ENCODE measurements at regions not wholly inside any gene's neighbourhood (a gene's known extent, or its start where the extent isn't known, plus 50 kb on each side); places are given as distances from the start of the nearest gene placed in this dataset.

- Histone ChIP-seq H3K9me3 (ENCODE audit: control insufficient read depth, low read length) (no peaks in the 10 kb centered on the region), H3K27ac (no peak overlapping the region), H3K36me3 (ENCODE audit: control insufficient read depth, insufficient read depth, low read length) (no peaks in the 10 kb centered on the region), H3K4me2 (ENCODE audit: low read length) (no peak overlapping the region), H3K9ac (no peak overlapping the region), H3K27me3 (ENCODE audit: control insufficient read depth, insufficient read depth, low read length) (no peaks in the 10 kb centered on the region), H3K4me1 (no peaks in the 10 kb centered on the region), H2AFZ (no peak overlapping the region), H3K4me3 (ENCODE audit: low read depth, low read length) (no peak overlapping the region), H3K79me2 (no peaks in the 10 kb centered on the region)
- no peak for TF ChIP-seq CTCF (IDR thresholded peaks at IDR 0.05)
Observed at GRCh38 chr11:134486106-134486505, 74.1 kb upstream of the B3GAT1 start.

GRCh38 chr11:134485316-134485715 lies 73.3 kb upstream of the B3GAT1 start:
- Histone ChIP-seq H3K27me3 (ENCODE audit: control insufficient read depth, insufficient read depth, low read length) (no peaks in the 10 kb centered on the region), H3K4me2 (ENCODE audit: low read length) (no peak overlapping the region), H3K4me1 (no peaks in the 10 kb centered on the region), H3K27ac (no peak overlapping the region), H3K36me3 (ENCODE audit: control insufficient read depth, insufficient read depth, low read length) (no peaks in the 10 kb centered on the region), H3K4me3 (ENCODE audit: low read depth, low read length) (no peak overlapping the region), H3K9ac (no peak overlapping the region), H2AFZ (no peak overlapping the region), H3K9me3 (ENCODE audit: control insufficient read depth, low read length) (no peaks in the 10 kb centered on the region), H3K79me2 (no peaks in the 10 kb centered on the region)
- no peak for TF ChIP-seq CTCF (IDR thresholded peaks at IDR 0.05)

- no peaks in the 10 kb centered on the region for H3K27me3 ChIP-seq (ENCODE audit: control insufficient read depth, insufficient read depth, low read length)
- H3K4me2 ChIP-seq (ENCODE audit: low read length): no peak overlapping the region
- no peak for TF ChIP-seq CTCF (IDR thresholded peaks at IDR 0.05)
- H2AFZ ChIP-seq: no peak overlapping the region
- no peaks in the 10 kb centered on the region for H3K4me1 ChIP-seq
- no peak overlapping the region for H3K27ac ChIP-seq
- H3K9me3 ChIP-seq (ENCODE audit: control insufficient read depth, low read length): no peaks in the 10 kb centered on the region
- H3K4me3 ChIP-seq (ENCODE audit: low read depth, low read length): no peak overlapping the region
- no peaks in the 10 kb centered on the region for H3K36me3 ChIP-seq (ENCODE audit: control insufficient read depth, insufficient read depth, low read length)
- H3K79me2 ChIP-seq: no peaks in the 10 kb centered on the region
- H3K9ac ChIP-seq: no peak overlapping the region
Observed at GRCh38 chr11:134483857-134484256, 71.8 kb upstream of the B3GAT1 start.

- no peak for TF ChIP-seq CTCF (IDR thresholded peaks at IDR 0.05)
- Histone ChIP-seq H3K27me3 (ENCODE audit: control insufficient read depth, insufficient read depth, low read length) (no peaks in the 10 kb centered on the region), H3K27ac (no peak overlapping the region), H3K9me3 (ENCODE audit: control insufficient read depth, low read length) (no peaks in the 10 kb centered on the region), H2AFZ (no peak overlapping the region), H3K9ac (no peak overlapping the region), H3K4me2 (ENCODE audit: low read length) (no peak overlapping the region), H3K4me1 (no peaks in the 10 kb centered on the region), H3K79me2 (no peaks in the 10 kb centered on the region), H3K36me3 (ENCODE audit: control insufficient read depth, insufficient read depth, low read length) (no peaks in the 10 kb centered on the region), H3K4me3 (ENCODE audit: low read depth, low read length) (no peak overlapping the region)
Observed at GRCh38 chr11:134483291-134483690, 71.2 kb upstream of the B3GAT1 start.

- Histone ChIP-seq H3K27ac (no peak overlapping the region), H3K4me3 (ENCODE audit: low read depth, low read length) (no peak overlapping the region), H3K9me3 (ENCODE audit: control insufficient read depth, low read length) (no peaks in the 10 kb centered on the region), H3K9ac (no peak overlapping the region), H3K4me2 (ENCODE audit: low read length) (no peak overlapping the region), H3K36me3 (ENCODE audit: control insufficient read depth, insufficient read depth, low read length) (no peaks in the 10 kb centered on the region), H3K79me2 (no peaks in the 10 kb centered on the region), H2AFZ (no peak overlapping the region), H3K27me3 (ENCODE audit: control insufficient read depth, insufficient read depth, low read length) (no peaks in the 10 kb centered on the region), H3K4me1 (no peaks in the 10 kb centered on the region)
- TF ChIP-seq CTCF (IDR thresholded peaks at IDR 0.05): no peak
Observed at GRCh38 chr11:134482865-134483264, 70.8 kb upstream of the B3GAT1 start.

Data from parathyroid adenoma (tissue), 2 donors.